Astrocyte (in vitro differentiated cells and primary cell): ENCODE measurements at regions not wholly inside any gene's neighbourhood (a gene's known extent, or its start where the extent isn't known, plus 50 kb on each side); places are given as distances from the start of the nearest gene placed in this dataset.

Experiments used
- EZH2 ChIP-seq: IDR thresholded peaks from 2 replicates; pipeline ENCODE4 v1.6.1; 2012; ENCODE audit warnings: mild to moderate bottlenecking, low read length, inconsistent platforms; ENCODE audit not compliant: insufficient read depth
- TF ChIP-seq, protein P1 (sequence below): IDR thresholded peaks from 2 replicates; pipeline ENCODE4 v1.5.1; 2011; ENCODE audit warnings: low read depth, mild to moderate bottlenecking, inconsistent platforms, low read length, moderate library complexity; ENCODE audit not compliant: insufficient read depth

DNA sequence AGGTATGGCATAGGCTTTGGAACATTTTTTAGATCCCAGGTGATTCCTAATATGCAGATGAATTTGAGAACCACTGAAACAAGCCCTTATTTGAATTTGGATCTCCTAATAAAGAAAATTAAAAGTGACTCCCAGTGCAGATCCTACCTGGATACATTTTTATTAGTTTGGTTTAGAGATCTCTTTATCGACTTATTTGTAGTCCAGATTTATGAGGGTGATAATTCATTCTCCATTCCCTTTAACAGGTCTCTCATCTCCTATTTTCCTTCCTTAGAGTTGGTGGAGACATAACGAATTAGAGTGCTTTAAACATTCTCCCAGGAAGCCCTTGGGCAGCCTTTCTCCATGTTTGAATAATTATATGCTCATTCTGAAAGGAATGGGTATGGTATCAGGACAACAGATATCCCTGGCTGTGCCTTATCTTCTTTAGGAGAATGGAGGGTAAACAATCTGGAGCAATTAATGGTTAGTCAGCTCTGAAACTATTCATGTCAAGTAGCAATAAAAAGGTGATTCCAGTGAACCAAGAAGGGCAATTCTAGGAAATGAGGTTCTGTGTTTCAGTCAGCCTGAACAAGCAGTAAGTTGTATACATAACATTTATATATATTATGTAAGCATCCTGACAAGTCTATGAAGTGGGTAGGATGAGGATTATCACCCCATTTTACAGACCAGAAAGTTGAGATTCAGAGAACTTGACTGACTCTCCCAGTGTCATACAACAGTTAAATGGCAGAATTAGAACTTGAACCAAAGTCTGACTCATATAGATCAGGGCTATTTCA, 53.9 kb upstream of the RCE1 start:
- TF ChIP-seq, protein P1, sequence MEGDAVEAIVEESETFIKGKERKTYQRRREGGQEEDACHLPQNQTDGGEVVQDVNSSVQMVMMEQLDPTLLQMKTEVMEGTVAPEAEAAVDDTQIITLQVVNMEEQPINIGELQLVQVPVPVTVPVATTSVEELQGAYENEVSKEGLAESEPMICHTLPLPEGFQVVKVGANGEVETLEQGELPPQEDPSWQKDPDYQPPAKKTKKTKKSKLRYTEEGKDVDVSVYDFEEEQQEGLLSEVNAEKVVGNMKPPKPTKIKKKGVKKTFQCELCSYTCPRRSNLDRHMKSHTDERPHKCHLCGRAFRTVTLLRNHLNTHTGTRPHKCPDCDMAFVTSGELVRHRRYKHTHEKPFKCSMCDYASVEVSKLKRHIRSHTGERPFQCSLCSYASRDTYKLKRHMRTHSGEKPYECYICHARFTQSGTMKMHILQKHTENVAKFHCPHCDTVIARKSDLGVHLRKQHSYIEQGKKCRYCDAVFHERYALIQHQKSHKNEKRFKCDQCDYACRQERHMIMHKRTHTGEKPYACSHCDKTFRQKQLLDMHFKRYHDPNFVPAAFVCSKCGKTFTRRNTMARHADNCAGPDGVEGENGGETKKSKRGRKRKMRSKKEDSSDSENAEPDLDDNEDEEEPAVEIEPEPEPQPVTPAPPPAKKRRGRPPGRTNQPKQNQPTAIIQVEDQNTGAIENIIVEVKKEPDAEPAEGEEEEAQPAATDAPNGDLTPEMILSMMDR, result no peak
- no peak for TF ChIP-seq EZH2
